ENCODE measurements at regions not wholly inside any gene's neighbourhood (a gene's known extent, or its start where the extent isn't known, plus 50 kb on each side); places are given as distances from the start of the nearest gene placed in this dataset.

- Histone ChIP-seq H3K9me3 (no peaks in the 10 kb centered on the region), H3K36me3 (no peaks in the 10 kb centered on the region), H3K27me3 (no peaks in the 10 kb centered on the region), H3K4me1 (no peaks in the 10 kb centered on the region), H3K4me3 (no peak overlapping the region), H3K27ac (no peak overlapping the region)
- ATAC-seq (ENCODE audit: low FRiP score in 2 of 2) = no peak
- no peak for DNase-seq
- TF ChIP-seq POLR2AphosphoS5 (IDR thresholded peaks at IDR 0.05) (no peak), POLR2A (IDR thresholded peaks at IDR 0.05) (no peak), EP300 (IDR thresholded peaks at IDR 0.05) (no peak)
- 69 to 72% methylated on average over 3 of the region's 3 CpGs for WGBS, 2 donors
Observed at GRCh38 chr18:4906856-4907255, 290.2 kb downstream of the AKAIN1 start.

- TF ChIP-seq EP300 (IDR thresholded peaks at IDR 0.05) (no peak), POLR2A (IDR thresholded peaks at IDR 0.05) (no peak), POLR2AphosphoS5 (IDR thresholded peaks at IDR 0.05) (no peak), CTCF (IDR thresholded peaks at IDR 0.05) (no peak)
- H3K27ac ChIP-seq = no peak overlapping the region
- no peaks in the 10 kb centered on the region for H3K36me3 ChIP-seq
- 34 to 41% methylated on average over 6 of the region's 6 CpGs for WGBS, 2 donors
- no peak overlapping the region for H3K4me3 ChIP-seq
- DNase-seq = no peak
- H3K4me1 ChIP-seq = no peaks in the 10 kb centered on the region
- no peak for ATAC-seq (ENCODE audit: low FRiP score in 2 of 2)
- H3K27me3 ChIP-seq = no peaks in the 10 kb centered on the region
- peaks cover 0 to 24% (median 10%) of the 10 kb centered on the region in 4 donors for H3K9me3 ChIP-seq
Observed at GRCh38 chr18:4888251-4889040, 308.6 kb downstream of the AKAIN1 start.

GRCh38 chr18:4878480-4878879, 318.6 kb downstream of the AKAIN1 start:
- ATAC-seq (ENCODE audit: low FRiP score in 2 of 2) = no peak
- H3K9me3 ChIP-seq = no peaks in the 10 kb centered on the region
- no peak overlapping the region for H3K27ac ChIP-seq
- no peaks in the 10 kb centered on the region for H3K36me3 ChIP-seq
- no peak overlapping the region for H3K4me3 ChIP-seq
- TF ChIP-seq CTCF (IDR thresholded peaks at IDR 0.05) (no peak), POLR2AphosphoS5 (IDR thresholded peaks at IDR 0.05) (no peak), POLR2A (IDR thresholded peaks at IDR 0.05) (no peak), EP300 (IDR thresholded peaks at IDR 0.05) (no peak)
- no peak for DNase-seq
- H3K4me1 ChIP-seq = no peaks in the 10 kb centered on the region
- WGBS, 2 donors = 80 to 89% methylated on average over 4 of the region's 4 CpGs
- no peaks in the 10 kb centered on the region for H3K27me3 ChIP-seq

- DNase-seq (no peak), ATAC-seq (ENCODE audit: low FRiP score in 2 of 2) (no peak)
- Histone ChIP-seq H3K4me1 (no peaks in the 10 kb centered on the region), H3K9me3 (peaks cover 0 to 11% (median 6%) of the 10 kb centered on the region in 4 donors), H3K27ac (no peak overlapping the region), H3K27me3 (no peaks in the 10 kb centered on the region), H3K36me3 (no peaks in the 10 kb centered on the region), H3K4me3 (no peak overlapping the region)
- TF ChIP-seq EP300 (IDR thresholded peaks at IDR 0.05) = no peak
Observed at GRCh38 chr18:4871197-4871596, 325.9 kb downstream of the AKAIN1 start.

- 77 to 83% methylated on average over 4 of the region's 4 CpGs for WGBS, 2 donors
- Histone ChIP-seq H3K27me3 (no peaks in the 10 kb centered on the region), H3K36me3 (no peaks in the 10 kb centered on the region), H3K27ac (no peak overlapping the region), H3K4me3 (no peak overlapping the region), H3K9me3 (peaks cover 0 to 11% (median 6%) of the 10 kb centered on the region in 4 donors), H3K4me1 (no peaks in the 10 kb centered on the region)
- no peak for DNase-seq
- ATAC-seq (ENCODE audit: low FRiP score in 2 of 2) = no peak
- TF ChIP-seq POLR2AphosphoS5 (IDR thresholded peaks at IDR 0.05) (no peak), POLR2A (IDR thresholded peaks at IDR 0.05) (no peak), EP300 (IDR thresholded peaks at IDR 0.05) (no peak), CTCF (IDR thresholded peaks at IDR 0.05) (no peak)
Observed at GRCh38 chr18:4870177-4870773, 326.8 kb downstream of the AKAIN1 start.
